RWPE1 (cell line): ENCODE measurements at regions not wholly inside any gene's neighbourhood (a gene's known extent, or its start where the extent isn't known, plus 50 kb on each side); places are given as distances from the start of the nearest gene placed in this dataset.

Experiments used
- CTCF ChIA-PET: fragments of 350-600 bp; sonication (Branson Sonifier 250); formaldehyde crosslinking; extraction: SDS; loops from one replicate; lab custom pipeline; 2021; lab: Yijun Ruan, JAX
- POLR2A ChIA-PET: fragments of 400-600 bp; formaldehyde crosslinking; extraction: SDS; loops from one replicate; lab custom pipeline; 2020; ENCODE audit warnings: antibody characterized with exemption; ENCODE audit not compliant: low non-redundant PET; lab: Yijun Ruan, JAX
- DNase-seq: peaks from one replicate; pipeline ENCODE4 v3.0.0; 2012; ENCODE audit warnings: low spot score
- H3K27ac ChIP-seq: fragments of 450-650 bp; 2 replicates; pipeline ENCODE4 v1.5.1; 2017
- CTCF ChIP-seq: fragments of 450-650 bp; conservative IDR thresholded peaks from 2 replicates; pipeline ENCODE4 v1.5.1; 2017; ENCODE audit warnings: low read depth, mild to moderate bottlenecking

GRCh38 chr5:172531704-172532026 lies 77.3 kb upstream of the SH3PXD2B start:
- H3K27ac ChIP-seq: no peak overlapping the region
- no peak for TF ChIP-seq CTCF
- DNase-seq: no peak
- POLR2A ChIA-PET: no interaction called here
- CTCF ChIA-PET: interaction anchor here (0.5 to 0.6 kb wide), 2 partner anchors 14 to 1533 kb away, joined by 3 to 4 read pairs; no protein-coding TSS in a partner anchor

DNA sequence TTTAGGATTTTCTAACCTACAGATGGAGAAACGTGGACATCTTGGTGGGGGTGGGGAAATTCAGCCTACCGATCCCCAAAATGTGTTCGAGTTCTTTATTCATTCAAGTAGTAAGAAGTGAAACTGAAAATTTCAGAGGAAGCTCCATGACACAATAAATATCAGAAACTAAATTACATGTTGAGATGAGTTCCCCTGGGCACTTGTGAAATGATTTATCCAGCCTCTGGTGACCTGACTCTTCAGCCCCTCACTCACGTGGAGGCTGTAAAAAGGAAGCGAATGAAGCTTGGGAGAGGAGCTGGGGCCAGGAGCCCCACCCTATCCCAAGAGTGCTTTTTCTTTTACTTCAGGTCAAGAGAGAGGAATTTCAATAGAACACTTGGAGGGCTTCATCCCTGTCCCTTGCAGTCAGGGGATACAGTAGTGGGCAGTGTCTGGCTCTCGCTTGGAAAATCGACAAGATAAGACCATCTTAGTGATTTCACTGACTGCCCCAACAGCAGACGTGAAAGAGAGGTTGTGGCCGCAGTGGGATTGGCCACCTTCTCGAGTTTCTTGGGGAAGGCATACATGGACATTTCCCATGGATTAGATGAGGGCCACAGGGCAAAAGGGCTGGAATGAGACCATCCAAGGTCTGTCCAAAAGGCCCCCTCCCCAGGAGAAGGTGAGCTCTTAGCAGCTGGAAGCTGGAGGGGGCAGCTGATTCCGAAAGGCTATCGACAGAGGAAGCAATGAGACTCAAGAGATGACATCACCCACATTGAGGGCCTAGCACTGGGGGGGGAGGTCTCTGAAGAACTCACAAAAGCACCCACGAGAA lies 76.8 kb upstream of the SH3PXD2B start:
- no peak overlapping the region for H3K27ac ChIP-seq
- POLR2A ChIA-PET: no interaction called here
- DNase-seq: no peak
- CTCF ChIA-PET: interaction anchor here (0.6 kb wide), 1 partner anchor 1534 kb away, joined by 4 read pairs; no protein-coding TSS in a partner anchor
- TF ChIP-seq CTCF: no peak

DNA sequence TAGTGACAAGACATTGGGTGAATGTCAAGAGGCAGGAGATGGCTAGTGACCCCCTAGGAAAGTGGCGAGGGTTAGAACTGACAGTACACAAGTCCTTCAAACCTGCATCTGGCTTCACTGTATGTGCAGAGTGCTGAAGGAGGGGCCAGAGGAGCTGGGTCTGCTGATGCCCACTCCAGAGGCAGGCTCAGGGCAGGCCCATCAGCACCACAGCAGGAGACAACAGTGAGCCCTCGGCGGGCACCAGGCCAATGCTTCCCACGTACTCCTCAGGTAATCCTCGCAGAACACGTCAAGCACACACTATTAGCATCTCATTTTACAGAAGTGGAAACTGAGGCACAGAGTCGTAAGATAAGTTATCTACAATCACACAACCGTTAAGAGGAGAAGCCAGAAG lies 76.1 kb upstream of the SH3PXD2B start:
- ChIA-PET CTCF (no interaction called here), POLR2A (no interaction called here)
- TF ChIP-seq CTCF: no peak
- H3K27ac ChIP-seq: no peak overlapping the region
- no peak for DNase-seq

GRCh38 chr5:172529896-172530295 lies 75.6 kb upstream of the SH3PXD2B start:
- ChIA-PET POLR2A (no interaction called here), CTCF (no interaction called here)
- no peak for DNase-seq
- H3K27ac ChIP-seq: no peak overlapping the region
- no peak for TF ChIP-seq CTCF

- no peak for TF ChIP-seq CTCF
- no peak overlapping the region for H3K27ac ChIP-seq
- POLR2A ChIA-PET: no interaction called here
- DNase-seq: no peak
- CTCF ChIA-PET: interaction anchor here (0.5 kb wide), 1 partner anchor 68 kb away, joined by 4 read pairs; no protein-coding TSS in a partner anchor
Observed at GRCh38 chr5:172528440-172528839, 74.1 kb upstream of the SH3PXD2B start.

DNA sequence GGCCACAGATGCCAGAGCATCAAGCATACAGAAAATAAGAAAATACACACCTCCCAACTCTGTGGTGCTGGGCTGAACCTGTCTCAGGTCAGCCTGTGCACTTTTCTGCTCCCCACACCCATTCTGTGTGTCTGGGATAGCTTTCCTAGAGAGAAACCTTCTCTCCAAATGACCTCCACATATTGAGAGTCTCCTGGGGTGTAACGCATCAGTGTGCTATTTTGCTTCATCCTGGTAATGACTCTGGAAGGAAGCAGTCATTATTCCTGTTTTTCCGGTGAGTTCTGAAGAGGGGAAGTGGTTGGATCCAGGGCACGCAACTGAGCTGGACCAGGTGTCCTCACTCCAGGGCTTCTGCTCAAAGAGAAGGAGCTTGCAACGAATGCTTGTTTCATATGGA lies 73.2 kb upstream of the SH3PXD2B start:
- ChIA-PET CTCF (no interaction called here), POLR2A (no interaction called here)
- TF ChIP-seq CTCF: no peak
- no peak for DNase-seq
- H3K27ac ChIP-seq: no peak overlapping the region
